HepG2 (cell line): ENCODE measurements at regions not wholly inside any gene's neighbourhood (a gene's known extent, or its start where the extent isn't known, plus 50 kb on each side); places are given as distances from the start of the nearest gene placed in this dataset.

Experiments
- ATAC-seq: fragments of 200-7000 bp; cut with Tn5 transposase; 3 replicates; pipeline ENCODE4 v1.9.1; 2020; ENCODE audit warnings: mild to moderate bottlenecking, moderate library complexity
- BruUV-seq: library from RNA; stranded (reverse); fragments of 400-500 nt; replicated peaks from 2 replicates; lab custom pipeline; 2021; lab: Mats Ljungman, UMichigan
- CTCF ChIA-PET: fragments of 300-600 bp; formaldehyde crosslinking; extraction: SDS; loops from one replicate; lab custom pipeline; 2021; ENCODE audit warnings: low total read pairs, inconsistent platforms, low intra/inter-chr PET ratio; lab: Yijun Ruan, JAX
- POLR2A ChIA-PET: fragments of 350-600 bp; sonication (Branson Sonifier 250); formaldehyde crosslinking; loops from one replicate; lab custom pipeline; 2020; ENCODE audit warnings: antibody characterized with exemption, inconsistent platforms; lab: Yijun Ruan, JAX
- DNase-seq: peaks from one replicate; pipeline ENCODE4 v3.0.0-alpha.2; 2015; ENCODE audit warnings: low spot score
- FAIRE-seq: peaks from 3 replicates; lab custom pipeline; 2011; peaks lifted over from hg19 to GRCh38; lab: Jason Lieb, UNC
- H2AFZ ChIP-seq: one replicate; pipeline ENCODE4 v1.6.1; 2011; ENCODE audit warnings: low read length, inconsistent platforms
- H3K27ac ChIP-seq: fragments of 300-600 bp; 3 replicates; pipeline ENCODE4 v1.8.0; 2011; ENCODE audit warnings: mixed run types, mild to moderate bottlenecking, mixed read lengths, low read length, inconsistent platforms; ENCODE audit not compliant: insufficient read depth; ENCODE audit errors: extremely low read length
- H3K27me3 ChIP-seq, 2 experiments: fragments of 200-600 bp in 1 of 2; 2 replicates in 1 of 2; 3 replicates in 1 of 2; pipeline versions ENCODE4 v1.6.0 to v1.8.0; 2011; ENCODE audit warnings: low read length in 2 of 2, mild to moderate bottlenecking in 2 of 2, moderate library complexity in 2 of 2, inconsistent platforms in 1 of 2; ENCODE audit not compliant: insufficient read depth in 2 of 2, control insufficient read depth in 1 of 2
- H3K36me3 ChIP-seq, 2 experiments: fragments of 200-600 bp in 1 of 2; replicated peaks in 1 of 2; 2 replicates in 1 of 2; 3 replicates in 1 of 2; pipeline versions ENCODE4 v1.5.1 to v1.8.0; 2011; ENCODE audit warnings: low read length in 2 of 2, inconsistent platforms in 1 of 2; ENCODE audit not compliant: insufficient read depth in 2 of 2, control insufficient read depth in 1 of 2
- H3K4me1 ChIP-seq: 2 replicates; pipeline ENCODE4 v1.5.1; 2012; ENCODE audit warnings: low read length, inconsistent platforms; ENCODE audit not compliant: insufficient read depth
- H3K4me2 ChIP-seq: 2 replicates; pipeline ENCODE4 v1.6.0; 2011; ENCODE audit warnings: low read depth, low read length, inconsistent platforms
- H3K4me3 ChIP-seq, 3 experiments: fragments of 200-600 bp in 1 of 3; sonication (generic), shearing (Covaris generic) in 1 of 3; replicated peaks in 1 of 3; 2 replicates each; pipeline ENCODE4 v1.5.1; 2011 to 2016; ENCODE audit warnings: low read length in 3 of 3, inconsistent platforms in 2 of 3, low read depth in 2 of 3, mild to moderate bottlenecking in 2 of 3, control low read depth in 1 of 3, mixed read lengths in 1 of 3; ENCODE audit not compliant: insufficient read depth in 1 of 3
- H3K79me2 ChIP-seq: one replicate; pipeline ENCODE4 v1.6.1; 2011; ENCODE audit warnings: low read length, inconsistent platforms; ENCODE audit not compliant: insufficient read depth
- H3K9ac ChIP-seq: 2 replicates; pipeline ENCODE4 v1.6.0; 2011; ENCODE audit warnings: mild to moderate bottlenecking, low read depth, low read length, inconsistent platforms; ENCODE audit not compliant: insufficient read depth
- H3K9me3 ChIP-seq: 2 replicates; pipeline ENCODE4 v1.5.1; 2012; ENCODE audit warnings: mild to moderate bottlenecking, low read length
- H4K20me1 ChIP-seq: 2 replicates; pipeline ENCODE4 v1.6.0; 2011; ENCODE audit warnings: inconsistent platforms, mild to moderate bottlenecking, low read length, moderate library complexity; ENCODE audit not compliant: insufficient read depth
- EED ChIP-seq: sonication (generic); formaldehyde crosslinking; IDR thresholded peaks from 2 replicates; pipeline ENCODE4 v1.5.0; 2020; ENCODE audit warnings: mild to moderate bottlenecking, missing genetic modification reagents
- GZF1 ChIP-seq: sonication (generic); formaldehyde crosslinking; IDR thresholded peaks from 2 replicates; pipeline ENCODE4 v1.5.1; 2020; ENCODE audit warnings: mild to moderate bottlenecking, missing genetic modification reagents
- HIVEP1 ChIP-seq: sonication (generic); formaldehyde crosslinking; IDR thresholded peaks from 2 replicates; pipeline ENCODE4 v1.4.0; 2020; ENCODE audit warnings: mild to moderate bottlenecking, missing genetic modification reagents
- NFYC ChIP-seq: IDR thresholded peaks from 2 replicates; pipeline ENCODE4 v1.6.1; 2016; ENCODE audit warnings: missing genetic modification reagents, missing compliant biosample characterization
- ZNF329 ChIP-seq: sonication (generic); formaldehyde crosslinking; IDR thresholded peaks from 2 replicates; pipeline ENCODE4 v1.9.0; 2021; ENCODE audit warnings: low read depth, mild to moderate bottlenecking, missing genetic modification reagents
- ZNF510 ChIP-seq: sonication (generic); formaldehyde crosslinking; IDR thresholded peaks from 2 replicates; pipeline ENCODE4 v1.4.0; 2020; ENCODE audit warnings: low read depth, mild to moderate bottlenecking, missing genetic modification reagents
- WGBS: methylation state at CpG from one replicate; pipeline ENCODE4 v1.1.6; 2017; ENCODE audit warnings: low lambda C conversion rate; 5-methylcytosine and 5-hydroxymethylcytosine counted together
- in situ Hi-C: cut with HindIII; loops from 2 replicates; pipeline ENCODE4 v1.10.0; 2017; ENCODE audit warnings: low pct_unique_long_range_greater_than_20kb; ENCODE audit not compliant: extremely low pct_ligation_motif_present
- intact Hi-C: fragments of 100-400 bp; cut with micrococcal nuclease; formaldehyde crosslinking; loops from one replicate; pipeline ENCODE4 v1.10.0; 2022; ENCODE audit not compliant: unreplicated experiment
- TF ChIP-seq, protein P1 (sequence below): sonication (generic); formaldehyde crosslinking; IDR thresholded peaks from 2 replicates; pipeline ENCODE4 v1.4.0; 2020; ENCODE audit warnings: mild to moderate bottlenecking, missing genetic modification reagents
- TF ChIP-seq, protein P2 (sequence below): sonication (generic); formaldehyde crosslinking; IDR thresholded peaks from 2 replicates; pipeline ENCODE4 v1.4.0; 2020; ENCODE audit warnings: mild to moderate bottlenecking, missing genetic modification reagents, borderline replicate concordance

DNA sequence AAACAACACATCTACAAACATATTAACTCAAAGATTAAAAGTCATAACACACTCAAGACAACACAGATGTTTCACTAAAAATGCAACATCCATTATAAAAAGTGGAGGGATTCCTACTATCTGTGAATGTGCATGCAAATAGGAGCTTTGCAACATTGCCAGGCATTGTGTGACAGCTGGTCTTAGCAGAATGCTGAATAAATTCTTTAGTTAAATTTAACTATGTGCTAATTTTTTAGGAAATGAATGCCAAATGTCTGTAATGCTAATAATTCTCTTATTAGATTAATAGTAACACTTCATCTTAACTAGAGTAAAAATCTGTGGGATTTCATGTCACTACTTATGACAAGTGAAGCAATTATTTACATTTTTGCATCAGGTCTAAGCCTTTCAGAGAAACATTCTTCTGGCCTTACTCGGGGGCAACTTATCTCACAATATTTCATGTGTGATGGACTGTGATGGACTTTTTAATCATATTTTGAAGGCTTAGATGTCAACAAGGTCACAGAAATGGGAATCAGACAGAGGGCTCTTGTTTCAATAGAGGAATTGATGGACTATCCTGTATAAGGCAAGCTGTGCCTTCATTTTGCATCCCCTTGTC, 524.6 kb upstream of the KCND2 start:
- WGBS: 19% methylated on average over 1 of the region's 1 CpG
- BruUV-seq: no TSS peak

More for the DNA sequence above, 524.6 kb upstream of the KCND2 start:
- no peak overlapping the region for H3K4me3 ChIP-seq
- no peaks in the 10 kb centered on the region for H3K4me1 ChIP-seq
- no peak for FAIRE-seq
- ChIA-PET CTCF (no interaction called here), POLR2A (no interaction called here)
- in situ Hi-C loops: no loop called here
- intact Hi-C loops: no loop called here
- no peak overlapping the region for H3K4me2 ChIP-seq
- H3K27ac ChIP-seq: no peak overlapping the region
- no peak for ATAC-seq
- H3K27me3 ChIP-seq: no peaks in the 10 kb centered on the region
- H4K20me1 ChIP-seq: no peaks in the 10 kb centered on the region
- no peak overlapping the region for H2AFZ ChIP-seq
- DNase-seq: no peak
- no peaks in the 10 kb centered on the region for H3K79me2 ChIP-seq
- TF ChIP-seq ZNF510 (CRISPR knock-in tag) (no peak), ZNF329 (CRISPR knock-in tag) (no peak), NFYC (CRISPR knock-in tag) (no peak), EED (no peak), GZF1 (CRISPR knock-in tag) (no peak), HIVEP1 (CRISPR knock-in tag) (no peak)
- TF ChIP-seq, protein P1, sequence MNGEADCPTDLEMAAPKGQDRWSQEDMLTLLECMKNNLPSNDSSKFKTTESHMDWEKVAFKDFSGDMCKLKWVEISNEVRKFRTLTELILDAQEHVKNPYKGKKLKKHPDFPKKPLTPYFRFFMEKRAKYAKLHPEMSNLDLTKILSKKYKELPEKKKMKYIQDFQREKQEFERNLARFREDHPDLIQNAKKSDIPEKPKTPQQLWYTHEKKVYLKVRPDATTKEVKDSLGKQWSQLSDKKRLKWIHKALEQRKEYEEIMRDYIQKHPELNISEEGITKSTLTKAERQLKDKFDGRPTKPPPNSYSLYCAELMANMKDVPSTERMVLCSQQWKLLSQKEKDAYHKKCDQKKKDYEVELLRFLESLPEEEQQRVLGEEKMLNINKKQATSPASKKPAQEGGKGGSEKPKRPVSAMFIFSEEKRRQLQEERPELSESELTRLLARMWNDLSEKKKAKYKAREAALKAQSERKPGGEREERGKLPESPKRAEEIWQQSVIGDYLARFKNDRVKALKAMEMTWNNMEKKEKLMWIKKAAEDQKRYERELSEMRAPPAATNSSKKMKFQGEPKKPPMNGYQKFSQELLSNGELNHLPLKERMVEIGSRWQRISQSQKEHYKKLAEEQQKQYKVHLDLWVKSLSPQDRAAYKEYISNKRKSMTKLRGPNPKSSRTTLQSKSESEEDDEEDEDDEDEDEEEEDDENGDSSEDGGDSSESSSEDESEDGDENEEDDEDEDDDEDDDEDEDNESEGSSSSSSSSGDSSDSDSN: no peak
- TF ChIP-seq, protein P2, sequence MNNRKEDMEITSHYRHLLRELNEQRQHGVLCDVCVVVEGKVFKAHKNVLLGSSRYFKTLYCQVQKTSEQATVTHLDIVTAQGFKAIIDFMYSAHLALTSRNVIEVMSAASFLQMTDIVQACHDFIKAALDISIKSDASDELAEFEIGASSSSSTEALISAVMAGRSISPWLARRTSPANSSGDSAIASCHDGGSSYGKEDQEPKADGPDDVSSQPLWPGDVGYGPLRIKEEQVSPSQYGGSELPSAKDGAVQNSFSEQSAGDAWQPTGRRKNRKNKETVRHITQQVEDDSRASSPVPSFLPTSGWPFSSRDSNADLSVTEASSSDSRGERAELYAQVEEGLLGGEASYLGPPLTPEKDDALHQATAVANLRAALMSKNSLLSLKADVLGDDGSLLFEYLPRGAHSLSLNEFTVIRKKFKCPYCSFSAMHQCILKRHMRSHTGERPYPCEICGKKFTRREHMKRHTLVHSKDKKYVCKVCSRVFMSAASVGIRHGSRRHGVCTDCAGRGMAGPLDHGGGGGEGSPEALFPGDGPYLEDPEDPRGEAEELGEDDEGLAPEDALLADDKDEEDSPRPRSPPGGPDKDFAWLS: no peak
- TF ChIP-seq, all 625 proteins: peak for 0
- H3K9ac ChIP-seq: no peak overlapping the region
- H3K9me3 ChIP-seq: no peaks in the 10 kb centered on the region
- H3K36me3 ChIP-seq: no peaks in the 10 kb centered on the region
